Ascending aorta (tissue), 2 donors: ENCODE measurements at regions not wholly inside any gene's neighbourhood (a gene's known extent, or its start where the extent isn't known, plus 50 kb on each side); places are given as distances from the start of the nearest gene placed in this dataset.

ENCODE experiments used
- DNase-seq, 2 donors: peaks; one replicate each; pipeline ENCODE4 v3.0.0-alpha.2; 2019; ENCODE audit warnings: low spot score in 2 of 2
- H3K27ac ChIP-seq, 2 donors: fragments of 200-600 bp; sonication (generic); one replicate each; pipeline ENCODE4 v1.5.1; 2016 to 2017; ENCODE audit warnings: mild to moderate bottlenecking in 1 of 2
- H3K27me3 ChIP-seq: fragments of 200-600 bp; sonication (generic); one replicate; pipeline ENCODE4 v1.5.1; 2017
- H3K36me3 ChIP-seq, 2 donors: fragments of 200-600 bp; sonication (generic); one replicate each; pipeline ENCODE4 v1.5.1; 2016
- H3K4me1 ChIP-seq, 2 donors: fragments of 200-600 bp; sonication (generic); one replicate each; pipeline ENCODE4 v1.5.1; 2016 to 2017; ENCODE audit warnings: mild to moderate bottlenecking in 1 of 2
- H3K4me3 ChIP-seq, 2 donors: fragments of 200-600 bp; sonication (generic); one replicate each; pipeline ENCODE4 v1.5.1; 2016 to 2017; ENCODE audit warnings: mild to moderate bottlenecking in 1 of 2
- H3K9me3 ChIP-seq, 2 donors: fragments of 200-600 bp; sonication (generic); one replicate each; pipeline ENCODE4 v1.5.1; 2016
- intact Hi-C: fragments of 100-400 bp; cut with DNase I; formaldehyde crosslinking; loops from one replicate; pipeline ENCODE4 v1.15.1; 2023
- TF ChIP-seq, protein P1 (sequence below), 3 experiments: fragments of 200-600 bp in 2 of 3; fragments of 450-650 bp in 1 of 3; sonication (generic) in 2 of 3; IDR thresholded peaks; one replicate each; pipeline ENCODE4 v1.5.1; 2016 to 2019; ENCODE audit warnings: antibody characterized with exemption in 3 of 3, mild to moderate bottlenecking in 1 of 3, moderate library complexity in 1 of 3

DNA sequence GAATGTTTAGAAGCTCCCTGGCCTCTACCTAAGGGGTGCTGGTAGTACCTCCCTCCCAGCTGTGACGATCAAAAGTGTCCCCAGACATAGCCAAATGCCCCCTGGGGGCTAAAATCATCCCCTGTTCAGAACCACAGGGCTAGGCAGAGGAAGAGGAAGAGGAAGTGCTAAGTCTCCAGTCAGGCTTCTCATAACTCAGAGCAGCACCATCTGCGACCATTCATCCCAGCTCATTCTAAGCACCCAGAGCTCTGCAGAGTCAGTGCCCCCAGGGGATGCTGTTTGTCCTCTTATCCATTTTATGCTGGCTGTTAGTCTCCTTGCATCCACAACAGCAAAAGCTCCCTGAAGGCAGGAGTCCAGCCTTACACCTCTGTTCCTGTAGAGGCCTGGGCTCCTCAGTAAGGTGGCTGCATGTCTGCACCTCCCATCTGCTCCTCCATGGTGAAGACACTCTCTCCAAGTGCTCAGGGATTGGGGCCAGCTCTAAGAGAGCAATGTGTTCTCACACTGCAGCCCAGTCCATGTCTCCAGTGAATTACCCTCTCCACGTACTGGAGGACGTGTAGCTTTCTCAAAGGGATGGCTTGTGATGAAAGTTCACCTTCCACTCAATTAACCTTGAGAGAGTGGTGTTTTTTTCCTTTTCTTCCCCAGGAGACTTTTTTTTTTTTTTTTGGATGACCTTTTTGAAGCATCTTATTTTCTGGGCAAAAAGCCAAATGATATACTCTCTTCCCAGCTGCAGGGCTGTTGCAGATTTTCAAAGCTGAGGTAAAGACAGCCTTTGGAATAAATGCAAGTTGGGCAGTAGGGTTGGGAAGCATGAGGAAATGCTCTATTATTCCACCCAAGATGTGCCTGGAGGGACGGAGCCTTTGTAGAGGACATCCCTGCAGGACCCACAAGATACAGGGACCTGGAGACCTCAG is 158.9 kb upstream of the SLC14A2 start:
- Histone ChIP-seq H3K27ac (no peak overlapping the region), H3K4me3 (no peak overlapping the region), H3K36me3 (no peaks in the 10 kb centered on the region), H3K27me3 (no peaks in the 10 kb centered on the region), H3K9me3 (no peaks in the 10 kb centered on the region), H3K4me1 (no peaks in the 10 kb centered on the region)
- TF ChIP-seq, protein P1, sequence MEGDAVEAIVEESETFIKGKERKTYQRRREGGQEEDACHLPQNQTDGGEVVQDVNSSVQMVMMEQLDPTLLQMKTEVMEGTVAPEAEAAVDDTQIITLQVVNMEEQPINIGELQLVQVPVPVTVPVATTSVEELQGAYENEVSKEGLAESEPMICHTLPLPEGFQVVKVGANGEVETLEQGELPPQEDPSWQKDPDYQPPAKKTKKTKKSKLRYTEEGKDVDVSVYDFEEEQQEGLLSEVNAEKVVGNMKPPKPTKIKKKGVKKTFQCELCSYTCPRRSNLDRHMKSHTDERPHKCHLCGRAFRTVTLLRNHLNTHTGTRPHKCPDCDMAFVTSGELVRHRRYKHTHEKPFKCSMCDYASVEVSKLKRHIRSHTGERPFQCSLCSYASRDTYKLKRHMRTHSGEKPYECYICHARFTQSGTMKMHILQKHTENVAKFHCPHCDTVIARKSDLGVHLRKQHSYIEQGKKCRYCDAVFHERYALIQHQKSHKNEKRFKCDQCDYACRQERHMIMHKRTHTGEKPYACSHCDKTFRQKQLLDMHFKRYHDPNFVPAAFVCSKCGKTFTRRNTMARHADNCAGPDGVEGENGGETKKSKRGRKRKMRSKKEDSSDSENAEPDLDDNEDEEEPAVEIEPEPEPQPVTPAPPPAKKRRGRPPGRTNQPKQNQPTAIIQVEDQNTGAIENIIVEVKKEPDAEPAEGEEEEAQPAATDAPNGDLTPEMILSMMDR (IDR thresholded peaks at IDR 0.05) = no peak
- no peak for DNase-seq
- intact Hi-C loops = no loop called here

DNA sequence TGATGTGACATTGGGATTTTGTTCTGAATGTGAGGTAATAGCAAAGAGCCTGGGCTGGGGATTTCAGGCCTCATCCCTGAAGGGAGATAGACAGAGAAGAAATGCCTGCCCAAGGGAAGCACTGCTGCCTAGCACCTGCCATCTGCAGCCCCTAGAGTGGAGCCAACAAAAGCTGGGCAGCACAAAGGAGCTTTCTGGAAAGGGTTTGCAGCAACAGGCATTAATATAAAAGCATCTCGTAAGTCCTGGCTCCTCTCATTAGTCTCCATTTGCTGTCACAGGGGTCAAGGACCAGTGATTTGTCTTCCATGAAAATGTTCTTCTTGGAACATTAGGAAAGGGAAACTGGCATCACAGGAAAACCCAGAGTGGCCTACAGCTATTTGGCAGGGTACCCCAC is 157.2 kb upstream of the SLC14A2 start:
- Histone ChIP-seq H3K36me3 (no peaks in the 10 kb centered on the region), H3K27ac (no peak overlapping the region), H3K27me3 (no peaks in the 10 kb centered on the region), H3K4me3 (no peak overlapping the region), H3K9me3 (no peaks in the 10 kb centered on the region), H3K4me1 (no peaks in the 10 kb centered on the region)
- no peak for DNase-seq
- TF ChIP-seq, protein P1 (IDR thresholded peaks at IDR 0.05) = no peak
- intact Hi-C loops = no loop called here

DNA sequence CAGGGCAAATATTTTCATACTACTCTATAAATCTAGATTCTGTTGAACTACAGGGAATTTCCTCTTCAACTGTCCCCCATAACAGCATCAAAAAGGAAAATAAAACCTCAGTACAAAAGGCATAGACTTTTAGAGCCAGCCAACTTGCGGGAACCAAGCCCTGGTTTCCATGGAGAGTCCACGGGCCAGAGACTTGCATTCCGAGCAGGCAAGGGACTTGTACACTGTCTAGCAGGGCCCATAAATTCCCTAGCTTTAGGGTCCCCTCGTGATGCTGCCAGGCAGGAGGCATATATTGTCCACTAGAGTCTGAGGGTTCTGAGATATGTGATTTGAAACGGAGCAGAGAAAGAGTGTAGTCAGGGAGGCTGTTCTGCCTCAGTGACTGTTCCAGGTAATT is 153.1 kb upstream of the SLC14A2 start:
- DNase-seq = no peak
- H3K4me3 ChIP-seq = no peak overlapping the region
- no peaks in the 10 kb centered on the region for H3K27me3 ChIP-seq
- TF ChIP-seq, protein P1 (IDR thresholded peaks at IDR 0.05) = no peak
- no peaks in the 10 kb centered on the region for H3K9me3 ChIP-seq
- no peak overlapping the region for H3K27ac ChIP-seq
- intact Hi-C loops = no loop called here
- H3K4me1 ChIP-seq = no peaks in the 10 kb centered on the region
- no peaks in the 10 kb centered on the region for H3K36me3 ChIP-seq

DNA sequence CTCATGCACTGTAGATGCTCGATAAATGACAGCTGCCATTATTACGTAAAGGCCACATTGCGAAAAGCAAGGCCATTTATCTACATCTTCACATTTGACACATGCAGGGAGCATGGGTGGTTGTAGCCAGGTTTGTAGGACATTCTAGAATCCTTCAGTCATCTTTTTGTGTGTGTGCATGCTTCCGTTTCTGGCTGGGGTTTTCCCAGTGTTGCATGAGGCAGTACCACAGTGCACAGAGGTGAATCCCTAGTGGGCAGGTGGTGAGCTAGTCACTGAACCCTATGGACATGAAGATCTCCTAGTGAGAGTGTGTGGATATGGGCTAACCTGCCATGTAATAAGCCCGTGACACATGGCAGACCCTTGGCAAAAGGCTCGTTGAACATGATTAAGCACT is 151.8 kb upstream of the SLC14A2 start:
- DNase-seq = no peak
- H3K27ac ChIP-seq = no peak overlapping the region
- no peaks in the 10 kb centered on the region for H3K9me3 ChIP-seq
- no peak overlapping the region for H3K4me3 ChIP-seq
- intact Hi-C loops = no loop called here
- H3K36me3 ChIP-seq = no peaks in the 10 kb centered on the region
- H3K4me1 ChIP-seq = no peaks in the 10 kb centered on the region
- no peaks in the 10 kb centered on the region for H3K27me3 ChIP-seq
- TF ChIP-seq, protein P1 (IDR thresholded peaks at IDR 0.05) = no peak

DNA sequence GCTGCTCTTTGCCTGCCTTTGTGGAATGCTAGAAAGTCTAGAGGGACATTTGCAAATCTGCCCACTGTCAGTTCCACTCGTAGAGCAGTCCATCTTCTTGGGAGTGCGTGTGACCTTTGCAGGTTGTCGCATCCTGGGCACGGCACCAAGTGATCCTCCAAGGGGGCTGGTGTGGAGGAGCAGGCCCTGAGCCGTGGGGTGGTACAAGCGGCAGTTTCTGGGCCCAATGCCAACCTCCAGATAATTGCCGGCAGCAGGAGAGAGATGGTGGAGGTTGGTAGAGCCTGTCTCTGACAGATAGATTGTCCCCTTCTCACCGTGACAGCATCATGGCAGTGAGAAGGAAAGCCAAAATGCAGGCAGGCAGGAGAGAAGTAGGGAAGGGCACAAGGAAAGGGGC is 150.7 kb upstream of the SLC14A2 start:
- Histone ChIP-seq H3K27ac (no peak overlapping the region), H3K36me3 (no peaks in the 10 kb centered on the region), H3K9me3 (no peaks in the 10 kb centered on the region), H3K4me1 (no peaks in the 10 kb centered on the region), H3K27me3 (no peaks in the 10 kb centered on the region), H3K4me3 (no peak overlapping the region)
- intact Hi-C loops = no loop called here
- DNase-seq = no peak
- TF ChIP-seq, protein P1 (IDR thresholded peaks at IDR 0.05) = no peak
